ENCODE measurements at regions not wholly inside any gene's neighbourhood (a gene's known extent, or its start where the extent isn't known, plus 50 kb on each side); places are given as distances from the start of the nearest gene placed in this dataset.

- Mint-ChIP-seq H3K4me3 (no peak overlapping the region), H3K27me3 (ENCODE audit: low read depth) (no peaks in the 10 kb centered on the region), H3K27ac (no peak overlapping the region), H3K36me3 (ENCODE audit: insufficient read depth in 1 of 3, low read depth in 3 of 3) (peaks cover 0 to 5% (median 0%) of the 10 kb centered on the region in 3 experiments; a peak in 3 of 7 replicates), H3K4me1 (no peaks in the 10 kb centered on the region), H3K9me3 (peaks cover 5 to 8% of the 10 kb centered on the region in 2 experiments; a peak in 4 of 5 replicates)
- H2AK5ac ChIP-seq (ENCODE audit: insufficient read length, low read length) = no peak overlapping the region
- no peak overlapping the region for H2AFZ ChIP-seq (ENCODE audit: low read length)
- no peak overlapping the region for H3K23ac ChIP-seq (ENCODE audit: insufficient read length, low read depth, low read length)
- no peak overlapping the region for H4K5ac ChIP-seq (ENCODE audit: insufficient read length, low read depth, low read length)
- no peak overlapping the region for H3T11ph ChIP-seq (ENCODE audit: low read length)
- no peak overlapping the region for H3K14ac ChIP-seq (ENCODE audit: insufficient read depth, low read length)
- H2BK20ac ChIP-seq (ENCODE audit: low read depth, low read length, poor library complexity, severe bottlenecking) = no peak overlapping the region
- no peak overlapping the region for H4K8ac ChIP-seq (replicated peaks; ENCODE audit: insufficient read length, low read depth, low read length)
- H2BK120ac ChIP-seq (ENCODE audit: low read depth, low read length, poor library complexity, severe bottlenecking) = no peak overlapping the region
- WGBS (ENCODE audit: extremely low coverage, insufficient read length, low lambda C conversion rate) = no CpG with 5 or more reads among the region's 2 CpGs
- H3K9ac ChIP-seq (ENCODE audit: extremely low read depth, insufficient read length, low read length) = no peak overlapping the region
- H3K9me3 ChIP-seq (ENCODE audit: control insufficient read depth, low read depth, low read length) = no peaks in the 10 kb centered on the region
- no peak overlapping the region for H3K4ac ChIP-seq (ENCODE audit: low read depth, low read length)
- H3K4me1 ChIP-seq (ENCODE audit: insufficient read depth, low read length) = no peaks in the 10 kb centered on the region
- no peak overlapping the region for H4K91ac ChIP-seq (ENCODE audit: insufficient read length, low read depth, low read length)
- H3K79me2 ChIP-seq (ENCODE audit: insufficient read depth, low read length) = no peaks in the 10 kb centered on the region
- H2BK12ac ChIP-seq (ENCODE audit: insufficient read length, low read depth, low read length) = no peak overlapping the region
- H3K18ac ChIP-seq (ENCODE audit: insufficient read length, low read depth, low read length) = no peak overlapping the region
- DNase-seq = no peak
- H2BK15ac ChIP-seq (ENCODE audit: low read depth, low read length) = no peak overlapping the region
- no peaks in the 10 kb centered on the region for H3K23me2 ChIP-seq (ENCODE audit: insufficient read length, low read depth, low read length, poor library complexity, severe bottlenecking)
- H3K56ac ChIP-seq (ENCODE audit: insufficient read length, low read depth, low read length) = no peak overlapping the region
- H3K27ac ChIP-seq (ENCODE audit: insufficient read length, low read depth, low read length) = no peak overlapping the region
- no peak overlapping the region for H2BK5ac ChIP-seq (ENCODE audit: insufficient read length, low read length)
- no peak for TF ChIP-seq CTCF (conservative IDR thresholded peaks at IDR 0.05)
- H3K4me2 ChIP-seq (ENCODE audit: insufficient read depth, insufficient read length, low read length) = no peak overlapping the region
- H4K20me1 ChIP-seq (ENCODE audit: control insufficient read depth, insufficient read depth, insufficient read length) = no peaks in the 10 kb centered on the region
- no peaks in the 10 kb centered on the region for H3K27me3 ChIP-seq (ENCODE audit: insufficient read depth, low read length)
- no peaks in the 10 kb centered on the region for H3K79me1 ChIP-seq (ENCODE audit: insufficient read depth, low read depth, low read length, poor library complexity, severe bottlenecking)
These were observed 1351.3 kb upstream of the SORCS1 start for GRCh38 chr10:108515821-108516220.

All from H9 (cell line).